Osteoblast (primary cell): ENCODE measurements at regions not wholly inside any gene's neighbourhood (a gene's known extent, or its start where the extent isn't known, plus 50 kb on each side); places are given as distances from the start of the nearest gene placed in this dataset.

Experiments used
- DNase-seq: peaks from one replicate; pipeline ENCODE4 v3.0.0; 2011; ENCODE audit warnings: low spot score, mixed read lengths; ENCODE audit not compliant: insufficient read length; ENCODE audit errors: missing footprints
- H2AFZ ChIP-seq: 2 replicates; pipeline ENCODE4 v1.6.0; 2011; ENCODE audit warnings: mild to moderate bottlenecking, low read length
- H3K27ac ChIP-seq: 2 replicates; pipeline ENCODE4 v1.5.1; 2011; ENCODE audit warnings: mild to moderate bottlenecking, low read depth, low read length, moderate library complexity
- H3K27me3 ChIP-seq: 2 replicates; pipeline ENCODE4 v1.6.0; 2012; ENCODE audit warnings: mild to moderate bottlenecking, control low read depth, inconsistent platforms, low read length, moderate library complexity; ENCODE audit not compliant: insufficient read depth
- H3K36me3 ChIP-seq: 2 replicates; pipeline ENCODE4 v1.5.1; 2011; ENCODE audit warnings: mild to moderate bottlenecking, low read length, control low read depth, moderate library complexity; ENCODE audit not compliant: insufficient read depth
- H3K4me1 ChIP-seq: 2 replicates; pipeline ENCODE4 v1.5.1; 2011; ENCODE audit warnings: mild to moderate bottlenecking, low read length, control low read depth, moderate library complexity; ENCODE audit not compliant: insufficient read depth
- H3K4me2 ChIP-seq: 2 replicates; pipeline ENCODE4 v1.6.0; 2011; ENCODE audit warnings: mild to moderate bottlenecking, low read length; ENCODE audit not compliant: insufficient read depth
- H3K4me3 ChIP-seq: fragments of 200-600 bp; sonication (generic); 3 replicates; pipeline ENCODE4 v1.5.1; 2012; ENCODE audit warnings: mild to moderate bottlenecking, low read length, inconsistent platforms; ENCODE audit not compliant: insufficient read depth
- H3K79me2 ChIP-seq: 2 replicates; pipeline ENCODE4 v1.6.0; 2012; ENCODE audit warnings: mild to moderate bottlenecking, low read length, control low read depth, inconsistent platforms; ENCODE audit not compliant: insufficient read depth
- H3K9me3 ChIP-seq: 2 replicates; pipeline ENCODE4 v1.5.1; 2011; ENCODE audit warnings: low read depth, low read length, control low read depth
- H4K20me1 ChIP-seq: 2 replicates; pipeline ENCODE4 v1.6.0; 2012; ENCODE audit warnings: mild to moderate bottlenecking, low read length, control low read depth; ENCODE audit not compliant: insufficient read depth
- CTCF ChIP-seq: IDR thresholded peaks from 2 replicates; pipeline ENCODE4 v1.5.1; 2011; ENCODE audit warnings: mild to moderate bottlenecking, low read depth, low read length, moderate library complexity; ENCODE audit errors: extremely low read depth

DNA sequence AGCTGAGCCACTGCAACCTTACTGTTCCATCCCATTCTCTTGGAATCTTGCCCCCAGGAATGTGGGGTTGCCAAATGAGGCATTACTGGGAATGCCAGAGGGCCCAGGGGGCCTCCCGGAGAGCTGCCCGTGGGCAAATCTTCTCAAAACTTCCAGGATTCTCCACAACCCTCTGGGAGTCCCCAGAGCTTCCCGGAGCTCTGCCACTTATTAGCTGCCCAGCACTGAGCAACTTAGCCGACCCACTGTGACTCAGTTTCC, 306.0 kb downstream of the FOXL1 start:
- H3K9me3 ChIP-seq, result no peaks in the 10 kb centered on the region
- H3K4me3 ChIP-seq, result no peak overlapping the region
- TF ChIP-seq CTCF, result no peak
- H3K4me2 ChIP-seq, result no peak overlapping the region
- H3K4me1 ChIP-seq, result peaks cover 12% of the 10 kb centered on the region
- no peak overlapping the region for H3K27ac ChIP-seq
- no peaks in the 10 kb centered on the region for H3K79me2 ChIP-seq
- H3K27me3 ChIP-seq, result no peaks in the 10 kb centered on the region
- no peaks in the 10 kb centered on the region for H3K36me3 ChIP-seq
- no peak overlapping the region for H2AFZ ChIP-seq
- DNase-seq, result no peak
- no peaks in the 10 kb centered on the region for H4K20me1 ChIP-seq

GRCh38 chr16:86885139-86885538, 306.8 kb downstream of the FOXL1 start:
- no peak for DNase-seq
- Histone ChIP-seq H3K27ac (no peak overlapping the region), H3K4me2 (no peak overlapping the region), H3K79me2 (no peaks in the 10 kb centered on the region), H2AFZ (no peak overlapping the region), H3K27me3 (no peaks in the 10 kb centered on the region), H3K9me3 (no peaks in the 10 kb centered on the region), H3K4me1 (peaks cover 12% of the 10 kb centered on the region), H3K36me3 (no peaks in the 10 kb centered on the region), H4K20me1 (no peaks in the 10 kb centered on the region), H3K4me3 (no peak overlapping the region)
- no peak for TF ChIP-seq CTCF

DNA sequence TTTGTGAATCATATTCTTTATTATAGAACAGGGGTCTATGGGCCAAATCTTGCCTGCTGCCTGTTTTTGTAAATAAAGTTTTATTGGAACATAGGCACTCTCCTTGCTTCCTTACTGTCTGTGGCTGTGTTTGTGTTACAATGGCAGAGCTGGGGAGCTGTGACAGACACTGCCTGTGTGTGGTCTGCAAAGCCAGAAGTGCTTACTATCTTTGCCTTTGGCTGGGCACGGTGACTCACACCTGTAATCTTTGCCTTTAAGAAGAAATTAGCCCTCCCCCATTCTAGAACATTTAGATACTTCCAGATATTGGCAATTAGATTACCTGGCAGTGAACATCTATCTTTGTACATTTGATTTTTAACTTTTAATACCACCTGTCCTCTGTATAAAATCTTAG, 308.3 kb downstream of the FOXL1 start:
- Histone ChIP-seq H2AFZ (no peak overlapping the region), H3K9me3 (no peaks in the 10 kb centered on the region), H3K36me3 (no peaks in the 10 kb centered on the region), H3K79me2 (no peaks in the 10 kb centered on the region), H3K4me1 (peaks cover 12% of the 10 kb centered on the region), H3K27ac (no peak overlapping the region), H4K20me1 (no peaks in the 10 kb centered on the region), H3K4me2 (no peak overlapping the region), H3K4me3 (no peak overlapping the region), H3K27me3 (no peaks in the 10 kb centered on the region)
- DNase-seq, result no peak
- no peak for TF ChIP-seq CTCF

DNA sequence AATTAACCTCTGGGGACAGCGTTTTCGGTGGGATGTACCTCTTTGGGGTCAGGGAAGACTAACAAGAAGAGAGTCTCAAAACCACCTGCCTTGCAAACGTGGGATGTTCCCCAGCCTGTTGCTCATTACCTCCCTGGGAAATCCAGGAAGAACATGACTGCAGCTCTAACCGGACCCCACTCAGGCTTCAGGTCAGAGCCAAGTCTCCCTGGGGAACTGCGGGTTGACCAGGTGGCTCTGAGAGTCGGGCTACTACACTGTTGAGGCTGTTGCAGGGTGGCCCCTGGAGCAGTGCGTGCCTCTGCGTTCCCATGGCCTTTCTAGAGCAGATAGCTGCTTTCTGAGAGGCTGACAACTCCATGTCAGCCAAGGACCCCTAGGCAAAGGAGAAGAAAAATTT, 309.1 kb downstream of the FOXL1 start:
- Histone ChIP-seq H3K27me3 (peaks cover 4% of the 10 kb centered on the region), H3K36me3 (no peaks in the 10 kb centered on the region), H3K9me3 (no peaks in the 10 kb centered on the region), H3K4me1 (peaks cover 8% of the 10 kb centered on the region), H3K79me2 (no peaks in the 10 kb centered on the region), H3K27ac (no peak overlapping the region), H2AFZ (no peak overlapping the region), H4K20me1 (no peaks in the 10 kb centered on the region), H3K4me2 (no peak overlapping the region), H3K4me3 (no peak overlapping the region)
- no peak for DNase-seq
- no peak for TF ChIP-seq CTCF
